ENCODE measurements at regions not wholly inside any gene's neighbourhood (a gene's known extent, or its start where the extent isn't known, plus 50 kb on each side); places are given as distances from the start of the nearest gene placed in this dataset.

GRCh38 chr15:31480356-31481025, 153.9 kb downstream of the KLF13 start:
- Mint-ChIP-seq H3K36me3 (ENCODE audit: low read depth) (peaks cover 4% of the 10 kb centered on the region), H3K27me3 (ENCODE audit: insufficient read depth) (peaks cover 41% of the 10 kb centered on the region), H3K4me1 (peaks cover 13% of the 10 kb centered on the region), H3K4me3 (no peak overlapping the region), H3K9me3 (peaks cover 11% of the 10 kb centered on the region), H3K27ac (no peak overlapping the region)
- H3K27me3 ChIP-seq (ENCODE audit: control insufficient read depth, insufficient read depth, low read length, poor library complexity, severe bottlenecking): peaks cover 47% of the 10 kb centered on the region
- H3K4me1 ChIP-seq (ENCODE audit: control insufficient read depth, insufficient read depth, low read length): no peaks in the 10 kb centered on the region
- H3K27ac ChIP-seq (ENCODE audit: low read depth, low read length): no peak overlapping the region
- no peak overlapping the region for H3K9ac ChIP-seq (ENCODE audit: extremely low read depth, low read length, poor library complexity, severe bottlenecking)
- 91 to 93% methylated on average over 6 to 12 of the region's 12 CpGs for WGBS, 2 experiments (ENCODE audit: insufficient coverage in 1 of 2, insufficient read length in 1 of 2)
- no peaks in the 10 kb centered on the region for H3K9me3 ChIP-seq (ENCODE audit: control insufficient read depth, low read length)
- H3K4me3 ChIP-seq (ENCODE audit: low read length): no peak overlapping the region
- no peak for TF ChIP-seq CTCF (conservative IDR thresholded peaks at IDR 0.05)
- peak; percentile 59 for DNase-seq
- no peaks in the 10 kb centered on the region for H3K36me3 ChIP-seq (ENCODE audit: control insufficient read depth, insufficient read depth, low read length)

- no peak overlapping the region for H3K27ac ChIP-seq (ENCODE audit: low read depth, low read length)
- no peak for TF ChIP-seq CTCF (conservative IDR thresholded peaks at IDR 0.05)
- H3K4me1 Mint-ChIP-seq: peaks cover 8% of the 10 kb centered on the region
- no peak overlapping the region for H3K4me3 Mint-ChIP-seq
- 86 to 96% methylated on average over 3 of the region's 3 CpGs for WGBS, 2 experiments (ENCODE audit: insufficient coverage in 1 of 2, insufficient read length in 1 of 2)
- H3K27me3 Mint-ChIP-seq (ENCODE audit: insufficient read depth): peaks cover 47% of the 10 kb centered on the region
- no peaks in the 10 kb centered on the region for H3K36me3 ChIP-seq (ENCODE audit: control insufficient read depth, insufficient read depth, low read length)
- H3K4me1 ChIP-seq (ENCODE audit: control insufficient read depth, insufficient read depth, low read length): no peaks in the 10 kb centered on the region
- H3K9me3 ChIP-seq (ENCODE audit: control insufficient read depth, low read length): no peaks in the 10 kb centered on the region
- peaks cover 4% of the 10 kb centered on the region for H3K36me3 Mint-ChIP-seq (ENCODE audit: low read depth)
- H3K4me3 ChIP-seq (ENCODE audit: low read length): no peak overlapping the region
- H3K9ac ChIP-seq (ENCODE audit: extremely low read depth, low read length, poor library complexity, severe bottlenecking): no peak overlapping the region
- H3K9me3 Mint-ChIP-seq: peaks cover 11% of the 10 kb centered on the region
- peak; percentile 5 for DNase-seq
- H3K27ac Mint-ChIP-seq: no peak overlapping the region
- H3K27me3 ChIP-seq (ENCODE audit: control insufficient read depth, insufficient read depth, low read length, poor library complexity, severe bottlenecking): peaks cover 47% of the 10 kb centered on the region
Measured at GRCh38 chr15:31481142-31481541, 154.5 kb downstream of the KLF13 start.

GRCh38 chr15:31482122-31482922, 155.7 kb downstream of the KLF13 start:
- no peak overlapping the region for H3K4me3 ChIP-seq (ENCODE audit: low read length)
- H3K9ac ChIP-seq (ENCODE audit: extremely low read depth, low read length, poor library complexity, severe bottlenecking): no peak overlapping the region
- peaks cover 56% of the 10 kb centered on the region for H3K27me3 Mint-ChIP-seq (ENCODE audit: insufficient read depth)
- H3K4me1 ChIP-seq (ENCODE audit: control insufficient read depth, insufficient read depth, low read length): no peaks in the 10 kb centered on the region
- H3K4me1 Mint-ChIP-seq: peaks cover 8% of the 10 kb centered on the region
- peaks cover 11% of the 10 kb centered on the region for H3K9me3 Mint-ChIP-seq
- 95 to 96% methylated on average over 15 to 37 of the region's 38 CpGs for WGBS, 2 experiments (ENCODE audit: insufficient coverage in 1 of 2, insufficient read length in 1 of 2)
- peak; percentile 28 for DNase-seq
- H3K9me3 ChIP-seq (ENCODE audit: control insufficient read depth, low read length): no peaks in the 10 kb centered on the region
- H3K27me3 ChIP-seq (ENCODE audit: control insufficient read depth, insufficient read depth, low read length, poor library complexity, severe bottlenecking): peaks cover 47% of the 10 kb centered on the region
- peak overlapping the region; percentile 46 for H3K4me3 Mint-ChIP-seq
- no peak overlapping the region for H3K27ac Mint-ChIP-seq
- no peaks in the 10 kb centered on the region for H3K36me3 ChIP-seq (ENCODE audit: control insufficient read depth, insufficient read depth, low read length)
- H3K27ac ChIP-seq (ENCODE audit: low read depth, low read length): no peak overlapping the region
- peak; percentile 30 for TF ChIP-seq CTCF (conservative IDR thresholded peaks at IDR 0.05)
- peaks cover 4% of the 10 kb centered on the region for H3K36me3 Mint-ChIP-seq (ENCODE audit: low read depth)

Measured in endodermal cell (in vitro differentiated cells).